22Rv1 (cell line): ENCODE measurements at regions not wholly inside any gene's neighbourhood (a gene's known extent, or its start where the extent isn't known, plus 50 kb on each side); places are given as distances from the start of the nearest gene placed in this dataset.

Source experiments
- CTCF ChIP-seq: fragments of 450-650 bp; IDR thresholded peaks from 2 replicates; pipeline ENCODE4 v1.5.1; 2017; ENCODE audit warnings: mild to moderate bottlenecking
- ZFX ChIP-seq: fragments of 450-650 bp; IDR thresholded peaks from 2 replicates; pipeline ENCODE4 v1.6.1; 2017; ENCODE audit warnings: antibody characterized with exemption, borderline replicate concordance

- TF ChIP-seq CTCF (no peak), ZFX (no peak)
These were observed 428.4 kb upstream of the KLF6 start for GRCh38 chr10:4213441-4213840.
